Ishikawa (cell line): ENCODE measurements at regions not wholly inside any gene's neighbourhood (a gene's known extent, or its start where the extent isn't known, plus 50 kb on each side); places are given as distances from the start of the nearest gene placed in this dataset.

Experiments used
- CEBPB ChIP-seq: IDR thresholded peaks from 2 replicates; pipeline ENCODE4 v1.6.1; 2012
- CREB1 ChIP-seq: IDR thresholded peaks from 2 replicates; pipeline ENCODE4 v1.6.1; 2012; ENCODE audit warnings: low read depth
- EGR1 ChIP-seq: IDR thresholded peaks from 2 replicates; pipeline ENCODE4 v1.6.1; 2012
- NFIC ChIP-seq: IDR thresholded peaks from 2 replicates; pipeline ENCODE4 v1.6.1; 2012
- REST ChIP-seq: IDR thresholded peaks from 2 replicates; pipeline ENCODE4 v1.6.1; 2012; ENCODE audit warnings: low read depth, mild to moderate bottlenecking
- TAF1 ChIP-seq: IDR thresholded peaks from 2 replicates; pipeline ENCODE4 v1.6.1; 2012; ENCODE audit warnings: low read depth, mild to moderate bottlenecking
- YY1 ChIP-seq: IDR thresholded peaks from 2 replicates; pipeline ENCODE4 v1.6.1; 2012; ENCODE audit warnings: low read depth
- ZBTB7A ChIP-seq: IDR thresholded peaks from 2 replicates; pipeline ENCODE4 v1.6.1; 2012; ENCODE audit warnings: low read depth

GRCh38 chr11:88398372-88398771 lies 60.8 kb upstream of the CTSC start:
- TF ChIP-seq CREB1 (no peak), ZBTB7A (no peak), NFIC (no peak), CEBPB (no peak), REST (no peak), TAF1 (no peak), YY1 (no peak), EGR1 (no peak)
